OCI-LY7 (cell line): ENCODE measurements at regions not wholly inside any gene's neighbourhood (a gene's known extent, or its start where the extent isn't known, plus 50 kb on each side); places are given as distances from the start of the nearest gene placed in this dataset.

Source experiments
- BruUV-seq: library from RNA; stranded (reverse); fragments of 400-500 nt; replicated peaks from 2 replicates; lab custom pipeline; 2021; lab: Mats Ljungman, UMichigan
- CTCF ChIA-PET: fragments of 300-600 bp; sonication (Branson Sonifier 250); formaldehyde crosslinking; loops from one replicate; lab custom pipeline; 2022; ENCODE audit warnings: antibody characterized with exemption; ENCODE audit not compliant: unreplicated experiment; lab: Charles Lee
- POLR2A ChIA-PET: fragments of 300-600 bp; sonication (Branson Sonifier 250); formaldehyde crosslinking; loops from one replicate; lab custom pipeline; 2022; ENCODE audit warnings: antibody characterized with exemption; lab: Charles Lee
- DNase-seq: peaks from one replicate; pipeline ENCODE4 v3.0.0-alpha.2; 2015; ENCODE audit warnings: low spot score
- H2AFZ ChIP-seq: fragments of 200-600 bp; sonication (generic), shearing (Covaris generic); 2 replicates; pipeline ENCODE4 v1.6.1; 2014; ENCODE audit warnings: mild to moderate bottlenecking, antibody characterized with exemption, low read length, moderate library complexity
- H3K27ac ChIP-seq: fragments of 200-600 bp; sonication (generic); 2 replicates; pipeline ENCODE4 v1.5.1; 2014; ENCODE audit warnings: mixed run types, low read depth, mild to moderate bottlenecking, moderate library complexity, low read length, inconsistent platforms; ENCODE audit not compliant: poor library complexity, severe bottlenecking
- H3K36me3 ChIP-seq: fragments of 200-600 bp; sonication (generic); 2 replicates; pipeline ENCODE4 v1.6.1; 2014; ENCODE audit warnings: mild to moderate bottlenecking, antibody characterized with exemption, low read length, moderate library complexity, mixed read lengths; ENCODE audit not compliant: insufficient read depth
- H3K4me1 ChIP-seq: fragments of 200-600 bp; sonication (generic); 2 replicates; pipeline ENCODE4 v1.5.1; 2014; ENCODE audit warnings: mild to moderate bottlenecking, low read length; ENCODE audit not compliant: insufficient read depth, poor library complexity, severe bottlenecking
- H3K4me2 ChIP-seq: fragments of 200-600 bp; sonication (generic); 2 replicates; pipeline ENCODE4 v1.6.1; 2014; ENCODE audit warnings: mild to moderate bottlenecking, low read length
- H3K4me3 ChIP-seq: fragments of 200-600 bp; sonication (generic); 2 replicates; pipeline ENCODE4 v1.5.1; 2014; ENCODE audit warnings: mild to moderate bottlenecking, low read depth, low read length; ENCODE audit not compliant: poor library complexity, severe bottlenecking
- H3K79me2 ChIP-seq: fragments of 200-600 bp; sonication (generic); 2 replicates; pipeline ENCODE4 v1.6.1; 2016; ENCODE audit warnings: low read depth, mild to moderate bottlenecking, low read length, moderate library complexity, mixed read lengths; ENCODE audit not compliant: insufficient read depth
- H3K9me2 ChIP-seq: fragments of 200-600 bp; sonication (generic); 2 replicates; pipeline ENCODE4 v1.6.1; 2016; ENCODE audit warnings: mild to moderate bottlenecking, low read length, mixed read lengths; ENCODE audit not compliant: insufficient read depth
- H3K9me3 ChIP-seq: fragments of 200-600 bp; sonication (generic); 2 replicates; pipeline ENCODE4 v1.6.1; 2014; ENCODE audit warnings: mild to moderate bottlenecking, mixed run types, low read length, mixed read lengths
- H4K20me1 ChIP-seq: fragments of 200-600 bp; sonication (generic); 2 replicates; pipeline ENCODE4 v1.6.1; 2014; ENCODE audit warnings: mild to moderate bottlenecking, antibody characterized with exemption, low read length, moderate library complexity, mixed read lengths; ENCODE audit not compliant: insufficient read depth
- EZH2phosphoT487 ChIP-seq: fragments of 200-600 bp; sonication (generic); IDR thresholded peaks from 2 replicates; pipeline ENCODE4 v1.6.1; 2018; ENCODE audit warnings: low read depth, borderline replicate concordance, mild to moderate bottlenecking, mixed run types, antibody characterized with exemption, low read length, moderate library complexity, mixed read lengths
- intact Hi-C: fragments of 100-400 bp; cut with micrococcal nuclease; formaldehyde crosslinking; loops from one replicate; pipeline ENCODE4 v1.10.0; 2022; ENCODE audit not compliant: unreplicated experiment
- TF ChIP-seq, protein P1 (sequence below): fragments of 200-600 bp; sonication (generic); conservative IDR thresholded peaks from 2 replicates; pipeline ENCODE4 v1.5.1; 2014; ENCODE audit warnings: mild to moderate bottlenecking, antibody characterized with exemption, low read length, moderate library complexity, mixed read lengths

DNA sequence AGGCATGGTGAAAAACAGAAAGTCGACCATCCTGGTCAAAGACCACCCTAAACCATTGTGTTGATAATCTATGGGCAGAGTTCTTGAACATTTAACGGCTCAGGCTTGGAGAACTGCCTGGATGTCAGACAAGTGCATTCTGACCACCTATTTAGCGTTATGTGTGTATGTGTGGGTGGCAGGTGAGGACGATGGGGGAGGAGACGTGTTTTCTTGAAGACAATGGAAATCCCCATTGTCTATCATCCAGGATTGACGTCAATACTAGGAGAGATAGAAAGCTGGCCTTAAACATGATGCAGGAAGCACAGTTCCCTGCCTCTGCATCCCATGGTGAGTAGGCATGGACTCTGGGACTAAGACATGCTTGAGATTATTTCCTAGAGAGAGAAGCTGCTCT lies 157.4 kb upstream of the MAF start:
- intact Hi-C loops: no loop called here
- CTCF ChIA-PET: no interaction called here

DNA sequence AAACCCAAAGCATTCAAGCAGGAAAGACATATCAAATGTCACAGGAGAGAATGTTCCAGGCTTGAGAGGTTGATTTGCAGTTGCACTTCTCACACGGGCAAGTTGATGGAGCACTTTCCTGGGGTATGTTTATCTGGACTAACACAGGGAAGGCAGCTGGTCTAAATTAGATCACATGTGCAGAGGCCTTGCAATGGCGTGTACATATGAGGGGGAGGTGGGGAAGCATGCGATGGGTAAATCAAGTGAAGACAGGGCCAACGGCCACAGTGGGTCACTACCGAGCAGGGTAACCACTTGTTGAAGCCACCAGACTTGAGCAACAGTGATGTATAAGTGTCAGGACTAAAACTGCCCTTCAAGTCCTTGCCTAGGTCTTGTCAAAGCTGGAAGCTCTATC lies 156.6 kb upstream of the MAF start:
- no peak overlapping the region for H2AFZ ChIP-seq
- TF ChIP-seq EZH2phosphoT487: no peak
- TF ChIP-seq, protein P1, sequence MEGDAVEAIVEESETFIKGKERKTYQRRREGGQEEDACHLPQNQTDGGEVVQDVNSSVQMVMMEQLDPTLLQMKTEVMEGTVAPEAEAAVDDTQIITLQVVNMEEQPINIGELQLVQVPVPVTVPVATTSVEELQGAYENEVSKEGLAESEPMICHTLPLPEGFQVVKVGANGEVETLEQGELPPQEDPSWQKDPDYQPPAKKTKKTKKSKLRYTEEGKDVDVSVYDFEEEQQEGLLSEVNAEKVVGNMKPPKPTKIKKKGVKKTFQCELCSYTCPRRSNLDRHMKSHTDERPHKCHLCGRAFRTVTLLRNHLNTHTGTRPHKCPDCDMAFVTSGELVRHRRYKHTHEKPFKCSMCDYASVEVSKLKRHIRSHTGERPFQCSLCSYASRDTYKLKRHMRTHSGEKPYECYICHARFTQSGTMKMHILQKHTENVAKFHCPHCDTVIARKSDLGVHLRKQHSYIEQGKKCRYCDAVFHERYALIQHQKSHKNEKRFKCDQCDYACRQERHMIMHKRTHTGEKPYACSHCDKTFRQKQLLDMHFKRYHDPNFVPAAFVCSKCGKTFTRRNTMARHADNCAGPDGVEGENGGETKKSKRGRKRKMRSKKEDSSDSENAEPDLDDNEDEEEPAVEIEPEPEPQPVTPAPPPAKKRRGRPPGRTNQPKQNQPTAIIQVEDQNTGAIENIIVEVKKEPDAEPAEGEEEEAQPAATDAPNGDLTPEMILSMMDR: no peak
- POLR2A ChIA-PET: no interaction called here
- no peaks in the 10 kb centered on the region for H3K9me2 ChIP-seq
- H3K9me3 ChIP-seq: no peaks in the 10 kb centered on the region
- no peak overlapping the region for H3K4me2 ChIP-seq
- no peak overlapping the region for H3K27ac ChIP-seq
- H3K4me1 ChIP-seq: no peaks in the 10 kb centered on the region
- H3K36me3 ChIP-seq: no peaks in the 10 kb centered on the region
- DNase-seq: no peak
- intact Hi-C loops: no loop called here
- H3K79me2 ChIP-seq: no peaks in the 10 kb centered on the region
- no peaks in the 10 kb centered on the region for H4K20me1 ChIP-seq
- H3K4me3 ChIP-seq: no peak overlapping the region
- CTCF ChIA-PET: no interaction called here
- no TSS peak for BruUV-seq

More for the DNA sequence above, 157.4 kb upstream of the MAF start:
- no peaks in the 10 kb centered on the region for H3K9me2 ChIP-seq
- H3K27ac ChIP-seq: no peak overlapping the region
- no peak overlapping the region for H3K4me3 ChIP-seq
- no peaks in the 10 kb centered on the region for H4K20me1 ChIP-seq
- TF ChIP-seq, protein P1: no peak
- no peak for TF ChIP-seq EZH2phosphoT487
- no peaks in the 10 kb centered on the region for H3K79me2 ChIP-seq
- POLR2A ChIA-PET: no interaction called here
- DNase-seq: no peak
- no peaks in the 10 kb centered on the region for H3K9me3 ChIP-seq
- no peak overlapping the region for H2AFZ ChIP-seq
- H3K36me3 ChIP-seq: no peaks in the 10 kb centered on the region
- no peak overlapping the region for H3K4me2 ChIP-seq
- H3K4me1 ChIP-seq: no peaks in the 10 kb centered on the region
- no TSS peak for BruUV-seq

DNA sequence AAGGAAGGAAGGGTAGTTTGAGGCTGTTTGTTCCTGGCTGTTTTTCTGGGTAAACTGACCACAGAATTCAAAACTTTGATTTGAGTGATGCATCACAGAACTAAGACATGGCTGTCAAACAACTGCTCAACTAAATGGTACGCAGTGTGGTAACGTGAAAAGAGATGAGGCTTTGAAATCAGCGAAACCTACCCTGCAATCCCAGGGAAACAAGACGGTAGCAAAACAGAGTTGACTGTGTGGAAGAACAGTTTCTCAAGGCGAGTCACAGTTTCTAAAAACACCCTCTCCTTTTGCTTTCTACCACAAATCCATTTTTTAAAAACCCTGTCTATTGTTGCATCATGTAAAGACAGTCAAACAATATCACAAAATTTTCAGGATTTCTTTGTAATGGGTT lies 156.0 kb upstream of the MAF start:
- BruUV-seq: no TSS peak
- Histone ChIP-seq H4K20me1 (no peaks in the 10 kb centered on the region), H3K9me2 (no peaks in the 10 kb centered on the region), H2AFZ (no peak overlapping the region), H3K27ac (no peak overlapping the region), H3K4me3 (no peak overlapping the region), H3K9me3 (no peaks in the 10 kb centered on the region), H3K4me2 (no peak overlapping the region), H3K4me1 (no peaks in the 10 kb centered on the region), H3K79me2 (no peaks in the 10 kb centered on the region), H3K36me3 (no peaks in the 10 kb centered on the region)
- no peak for DNase-seq
- POLR2A ChIA-PET: no interaction called here
- CTCF ChIA-PET: no interaction called here
- TF ChIP-seq, protein P1: no peak
- no peak for TF ChIP-seq EZH2phosphoT487
- intact Hi-C loops: no loop called here
